DND-41 (cell line): ENCODE measurements at regions not wholly inside any gene's neighbourhood (a gene's known extent, or its start where the extent isn't known, plus 50 kb on each side); places are given as distances from the start of the nearest gene placed in this dataset.

Experiments used
- ATAC-seq: fragments of 200-7000 bp; cut with Tn5 transposase; 3 replicates; pipeline ENCODE4 v1.9.1; 2021; ENCODE audit warnings: low read depth; ENCODE audit not compliant: insufficient read depth
- DNase-seq: peaks from one replicate; pipeline ENCODE4 v3.0.0-alpha.2; 2020
- H2AFZ ChIP-seq: 2 replicates; pipeline ENCODE4 v1.6.0; 2012; ENCODE audit warnings: low read depth, low read length
- H3K27ac ChIP-seq: 2 replicates; pipeline ENCODE4 v1.5.1; 2012; ENCODE audit warnings: low read length, inconsistent platforms
- H3K27me3 ChIP-seq: fragments of 200-600 bp; sonication (generic); 2 replicates; pipeline ENCODE4 v1.6.0; 2012; ENCODE audit warnings: low read length, mild to moderate bottlenecking, inconsistent platforms; ENCODE audit not compliant: insufficient read depth, poor library complexity
- H3K36me3 ChIP-seq: 2 replicates; pipeline ENCODE4 v1.5.1; 2012; ENCODE audit warnings: low read length, inconsistent platforms; ENCODE audit not compliant: insufficient read depth
- H3K4me1 ChIP-seq: 2 replicates; pipeline ENCODE4 v1.5.1; 2012; ENCODE audit warnings: mild to moderate bottlenecking, low read length; ENCODE audit not compliant: insufficient read depth
- H3K4me2 ChIP-seq: 2 replicates; pipeline ENCODE4 v1.6.0; 2012; ENCODE audit warnings: mild to moderate bottlenecking, moderate library complexity, low read length, inconsistent platforms; ENCODE audit not compliant: insufficient read depth
- H3K4me3 ChIP-seq, 2 experiments: fragments of 200-600 bp in 1 of 2; shearing (Covaris generic) in 1 of 2; 2 replicates each; pipeline ENCODE4 v1.5.1; 2012 to 2016; ENCODE audit warnings: inconsistent platforms in 2 of 2, low read length in 2 of 2, mild to moderate bottlenecking in 2 of 2, low read depth in 1 of 2, moderate library complexity in 1 of 2
- H3K79me2 ChIP-seq: 2 replicates; pipeline ENCODE4 v1.6.0; 2012; ENCODE audit warnings: low read length, inconsistent platforms; ENCODE audit not compliant: insufficient read depth
- H3K9ac ChIP-seq: 2 replicates; pipeline ENCODE4 v1.6.0; 2012; ENCODE audit warnings: low read depth, mild to moderate bottlenecking, inconsistent platforms, low read length, moderate library complexity
- H3K9me3 ChIP-seq: 2 replicates; pipeline ENCODE4 v1.5.1; 2012; ENCODE audit warnings: low read length, moderate library complexity, mild to moderate bottlenecking, inconsistent platforms; ENCODE audit not compliant: insufficient read depth, severe bottlenecking
- H4K20me1 ChIP-seq: 2 replicates; pipeline ENCODE4 v1.6.0; 2012; ENCODE audit warnings: low read length; ENCODE audit not compliant: insufficient read depth
- CTCF ChIP-seq: IDR thresholded peaks from 2 replicates; pipeline ENCODE4 v1.5.1; 2012; ENCODE audit warnings: borderline replicate concordance, low read length, moderate library complexity, mild to moderate bottlenecking; ENCODE audit not compliant: poor library complexity, severe bottlenecking; ENCODE audit errors: extremely low read depth
- EZH2 ChIP-seq: IDR thresholded peaks from 3 replicates; pipeline ENCODE4 v1.6.1; 2012; ENCODE audit warnings: borderline replicate concordance, low read depth, mild to moderate bottlenecking, moderate library complexity, low read length, inconsistent platforms; ENCODE audit not compliant: severe bottlenecking

GRCh38 chr22:25509374-25509791 lies 55.1 kb upstream of the GRK3 start:
- Histone ChIP-seq H2AFZ (no peak overlapping the region), H4K20me1 (no peaks in the 10 kb centered on the region), H3K4me1 (no peaks in the 10 kb centered on the region), H3K9me3 (no peaks in the 10 kb centered on the region), H3K27ac (no peak overlapping the region), H3K4me2 (no peak overlapping the region), H3K36me3 (no peaks in the 10 kb centered on the region), H3K4me3 (no peak overlapping the region), H3K79me2 (no peaks in the 10 kb centered on the region), H3K27me3 (no peaks in the 10 kb centered on the region), H3K9ac (no peak overlapping the region)
- TF ChIP-seq CTCF (no peak), EZH2 (no peak)
- ATAC-seq (no peak), DNase-seq (no peak)

- ATAC-seq (no peak), DNase-seq (no peak)
- Histone ChIP-seq H3K4me2 (no peak overlapping the region), H3K9me3 (no peaks in the 10 kb centered on the region), H3K79me2 (no peaks in the 10 kb centered on the region), H3K9ac (no peak overlapping the region), H4K20me1 (no peaks in the 10 kb centered on the region), H3K4me3 (no peak overlapping the region), H2AFZ (no peak overlapping the region), H3K4me1 (no peaks in the 10 kb centered on the region), H3K27me3 (no peaks in the 10 kb centered on the region), H3K27ac (no peak overlapping the region), H3K36me3 (no peaks in the 10 kb centered on the region)
- TF ChIP-seq EZH2 (no peak), CTCF (no peak)
Measured at GRCh38 chr22:25510876-25511275, 53.6 kb upstream of the GRK3 start.

GRCh38 chr22:25511725-25512124 lies 52.8 kb upstream of the GRK3 start:
- H3K27ac ChIP-seq = no peak overlapping the region
- no peak overlapping the region for H2AFZ ChIP-seq
- H3K4me1 ChIP-seq = no peaks in the 10 kb centered on the region
- no peak for DNase-seq
- ATAC-seq = no peak
- H3K9me3 ChIP-seq = no peaks in the 10 kb centered on the region
- H3K36me3 ChIP-seq = no peaks in the 10 kb centered on the region
- no peak overlapping the region for H3K9ac ChIP-seq
- no peak overlapping the region for H3K4me3 ChIP-seq
- no peak for TF ChIP-seq CTCF
- TF ChIP-seq EZH2 = no peak
- no peak overlapping the region for H3K4me2 ChIP-seq
- no peaks in the 10 kb centered on the region for H3K27me3 ChIP-seq
- H4K20me1 ChIP-seq = no peaks in the 10 kb centered on the region
- H3K79me2 ChIP-seq = no peaks in the 10 kb centered on the region
